H1 (cell line): ENCODE measurements at regions not wholly inside any gene's neighbourhood (a gene's known extent, or its start where the extent isn't known, plus 50 kb on each side); places are given as distances from the start of the nearest gene placed in this dataset.

Source experiments
- ATF2 ChIP-seq: IDR thresholded peaks from 2 replicates; pipeline ENCODE4 v1.6.1; 2012; ENCODE audit warnings: low read length, inconsistent platforms
- BRCA1 ChIP-seq: IDR thresholded peaks from 2 replicates; pipeline ENCODE4 v1.6.1; 2012; ENCODE audit warnings: low read depth, low read length, improper control_type of control experiment
- CHD7 ChIP-seq: fragments of 300-600 bp; sonication (generic); IDR thresholded peaks from 2 replicates; pipeline ENCODE4 v1.7.1; 2012; ENCODE audit warnings: low read length, moderate library complexity, mild to moderate bottlenecking, inconsistent platforms; ENCODE audit not compliant: insufficient replicate concordance
- GABPA ChIP-seq: IDR thresholded peaks from 2 replicates; pipeline ENCODE4 v1.6.1; 2011; ENCODE audit warnings: mild to moderate bottlenecking, low read length, moderate library complexity, borderline replicate concordance; ENCODE audit not compliant: insufficient read depth
- GTF2F1 ChIP-seq: IDR thresholded peaks from 2 replicates; pipeline ENCODE4 v1.6.1; 2012; ENCODE audit warnings: low read depth, low read length, improper control_type of control experiment, borderline replicate concordance
- KDM4A ChIP-seq: IDR thresholded peaks from one replicate; pipeline ENCODE4 v1.7.1; 2012; ENCODE audit warnings: low read depth, mild to moderate bottlenecking, moderate library complexity, low read length, inconsistent platforms; ENCODE audit not compliant: severe bottlenecking
- RFX5 ChIP-seq: IDR thresholded peaks from 2 replicates; pipeline ENCODE4 v1.6.1; 2011; ENCODE audit warnings: low read depth, low read length, improper control_type of control experiment, borderline replicate concordance
- SIN3A ChIP-seq, 2 experiments: IDR thresholded peaks in 1 of 2; conservative IDR thresholded peaks in 1 of 2; 2 replicates each; pipeline ENCODE4 v1.6.1; 2011 to 2012; ENCODE audit warnings: low read length in 2 of 2, improper control_type of control experiment in 1 of 2, low read depth in 1 of 2, mild to moderate bottlenecking in 1 of 2
- SP1 ChIP-seq: IDR thresholded peaks from 2 replicates; pipeline ENCODE4 v1.6.1; 2011; ENCODE audit warnings: low read depth, low read length
- SRF ChIP-seq: IDR thresholded peaks from 2 replicates; pipeline ENCODE4 v1.6.1; 2011; ENCODE audit warnings: mild to moderate bottlenecking, low read depth, low read length, moderate library complexity

GRCh38 chr16:64159976-64160375 lies 961.9 kb downstream of the CDH11 start (continued):
- TF ChIP-seq CHD7: no peak
- no peak for TF ChIP-seq SP1
- no peak for TF ChIP-seq BRCA1
- no peak for TF ChIP-seq RFX5
- TF ChIP-seq ATF2: no peak
- no peak for TF ChIP-seq SIN3A (conservative IDR thresholded peaks at IDR 0.05 in 1 of 2, IDR thresholded peaks at IDR 0.05 in 1 of 2; ENCODE audit: low read depth in 1 of 2, low read length in 2 of 2)
- TF ChIP-seq KDM4A: no peak
- TF ChIP-seq SRF: no peak
- no peak for TF ChIP-seq GABPA
- TF ChIP-seq GTF2F1: no peak
- TF ChIP-seq, all 59 proteins: peak for 0
